CD4-positive, alpha-beta T cell treated with Interleukin-4 for 4 hours (primary cell): ENCODE measurements at regions not wholly inside any gene's neighbourhood (a gene's known extent, or its start where the extent isn't known, plus 50 kb on each side); places are given as distances from the start of the nearest gene placed in this dataset.

Source experiments
- DNase-seq: peaks from one replicate; pipeline ENCODE4 v3.0.0-alpha.2; 2020

DNA sequence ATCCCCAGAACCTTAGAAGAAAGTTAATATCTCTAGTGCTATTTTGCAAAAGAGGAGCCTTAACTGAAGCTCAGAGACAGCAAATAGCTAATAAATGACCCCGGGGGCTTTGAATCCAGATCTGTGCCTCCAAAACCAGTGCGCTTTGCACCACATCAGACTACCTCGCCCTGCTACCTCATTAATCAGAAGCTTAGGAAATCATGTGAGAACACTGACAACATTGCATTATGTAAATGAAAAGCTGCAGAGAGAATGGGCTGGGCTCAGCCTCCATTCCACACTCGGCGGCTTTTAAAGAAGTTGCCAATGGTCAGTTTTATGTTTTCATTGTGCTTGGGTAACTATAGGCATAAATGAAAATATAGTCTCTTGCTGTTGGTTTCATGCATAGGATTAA lies 54.0 kb upstream of the STMND1 start:
- DNase-seq = no peak

GRCh38 chr6:17045581-17046322 lies 56.1 kb upstream of the STMND1 start:
- DNase-seq = no peak

GRCh38 chr6:17043148-17043522 lies 58.7 kb upstream of the STMND1 start:
- no peak for DNase-seq

GRCh38 chr6:17042422-17043147 lies 59.3 kb upstream of the STMND1 start:
- no peak for DNase-seq

- DNase-seq = no peak
Measured at GRCh38 chr6:17039266-17039665, 62.6 kb upstream of the STMND1 start.

DNA sequence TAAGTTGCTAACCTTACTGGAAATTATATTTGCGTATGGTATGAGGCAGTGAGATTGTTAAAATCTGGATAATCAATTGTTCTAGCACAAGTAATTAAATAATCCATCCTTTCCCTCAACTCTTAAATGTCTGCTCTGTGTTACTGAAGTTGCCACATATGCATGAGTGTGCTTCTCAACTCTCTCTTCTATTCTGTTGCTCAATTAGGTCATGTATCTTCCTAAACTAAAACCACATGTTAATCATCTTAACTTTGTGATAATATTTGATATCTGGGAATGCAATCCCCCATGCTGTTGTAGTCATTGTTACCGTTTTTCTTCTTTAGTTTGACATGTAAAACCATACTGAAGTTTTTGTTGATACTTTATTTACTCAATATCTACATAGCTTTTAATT lies 63.5 kb upstream of the STMND1 start:
- no peak for DNase-seq

DNA sequence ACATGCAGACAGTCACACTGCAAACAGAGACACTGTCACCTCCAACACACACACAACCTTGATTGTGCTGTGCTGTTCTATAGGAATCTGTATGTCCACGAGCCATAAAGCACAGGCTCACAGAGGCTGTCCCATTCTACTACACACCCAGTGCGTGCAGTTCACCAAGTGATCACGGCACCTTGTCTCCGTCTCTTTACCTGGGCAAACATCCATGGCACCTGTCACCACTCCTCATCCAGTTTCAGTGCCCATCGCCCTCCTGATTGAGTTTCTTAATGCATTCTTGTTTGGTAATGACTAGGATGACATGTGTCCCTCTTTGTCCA lies 65.8 kb upstream of the STMND1 start:
- DNase-seq = no peak

- DNase-seq = no peak
Measured at GRCh38 chr6:17035257-17036064, 66.4 kb upstream of the STMND1 start.

DNA sequence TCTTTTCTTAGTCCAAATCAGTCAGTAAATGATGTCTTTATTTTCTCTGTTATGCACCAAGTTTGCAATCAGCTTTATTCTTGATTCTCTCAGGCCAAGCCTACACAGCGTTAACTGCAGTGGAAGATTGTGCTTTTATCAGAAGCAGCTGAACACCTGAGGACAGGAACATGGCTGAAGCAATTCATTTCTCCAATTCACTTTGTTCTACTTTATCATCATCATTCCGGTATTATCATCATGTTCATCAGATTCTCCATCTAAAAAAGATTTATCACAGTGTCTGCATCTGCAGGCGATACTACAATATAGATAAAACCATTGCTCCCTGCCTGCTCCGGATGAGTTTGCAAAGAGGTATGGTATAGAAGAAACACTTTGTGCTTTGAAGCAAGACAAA lies 68.1 kb upstream of the STMND1 start:
- DNase-seq = no peak

DNA sequence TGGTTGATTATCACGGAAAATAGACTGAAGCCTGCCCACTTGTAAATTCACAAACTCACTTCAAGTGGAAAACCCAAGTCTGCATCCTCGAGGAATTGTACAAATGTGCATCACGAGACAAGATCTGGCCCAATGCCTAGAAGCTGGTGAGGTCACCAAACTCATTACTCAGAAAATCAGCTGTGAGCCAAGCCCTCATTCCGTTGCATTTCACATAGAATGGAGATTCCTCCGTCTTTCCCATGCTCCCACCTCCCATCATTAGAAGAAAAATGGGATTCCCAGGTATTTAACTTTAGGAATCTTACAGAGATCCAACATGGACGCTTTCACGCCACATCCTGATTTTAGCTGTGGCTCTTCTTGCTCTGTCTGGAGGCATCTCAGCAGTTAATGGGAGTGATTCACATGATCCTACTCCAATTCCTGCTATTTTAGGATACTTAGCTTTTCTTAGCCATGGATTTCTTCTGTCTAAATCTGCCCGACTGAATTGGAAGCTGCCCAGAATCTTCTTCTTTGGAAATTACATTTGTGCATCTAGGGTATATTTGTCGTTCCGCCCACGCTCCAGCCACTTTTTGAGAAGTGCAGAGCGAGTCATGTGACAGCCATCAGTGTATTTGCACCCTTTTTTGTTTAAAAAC lies 68.7 kb upstream of the STMND1 start:
- DNase-seq = no peak

DNA sequence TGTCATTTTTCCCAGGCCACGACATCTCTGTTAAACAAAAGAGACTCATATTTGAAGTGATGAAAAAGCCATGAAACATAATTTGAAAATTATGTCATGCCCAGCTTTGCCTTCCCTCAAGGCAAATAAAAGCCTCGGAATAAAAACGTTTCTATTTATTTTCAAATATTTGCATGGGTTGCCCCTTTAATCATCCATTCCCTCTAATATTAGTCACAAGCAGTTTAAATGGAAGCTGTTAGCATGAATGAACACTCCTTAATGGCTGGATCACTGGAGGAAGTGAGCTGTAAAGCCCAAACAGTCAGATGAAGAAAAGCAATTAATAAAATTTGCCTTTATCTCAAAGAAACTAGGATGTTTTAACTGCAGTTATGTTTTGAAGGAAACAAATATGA lies 69.3 kb upstream of the STMND1 start:
- DNase-seq = no peak

GRCh38 chr6:17031961-17032360 lies 69.9 kb upstream of the STMND1 start:
- DNase-seq = no peak

DNA sequence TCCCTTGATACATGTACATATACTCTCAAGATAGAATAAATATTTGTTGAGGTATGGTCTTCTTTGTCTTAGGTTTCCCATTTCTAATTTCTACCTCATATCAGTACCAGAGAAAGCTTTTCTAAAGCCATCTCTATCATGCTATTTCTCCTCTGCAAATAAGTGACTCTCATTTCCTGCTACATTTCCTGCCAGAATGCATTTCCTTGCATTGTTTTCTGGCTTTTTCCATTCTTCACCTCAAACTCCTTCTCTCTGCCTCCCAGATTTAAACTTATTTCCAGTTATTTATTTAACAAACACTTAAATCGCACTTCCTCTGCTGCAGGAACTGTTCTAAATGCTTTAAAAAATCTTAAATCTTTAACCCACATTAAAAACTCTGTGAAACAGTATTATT lies 74.4 kb upstream of the STMND1 start:
- DNase-seq = no peak

DNA sequence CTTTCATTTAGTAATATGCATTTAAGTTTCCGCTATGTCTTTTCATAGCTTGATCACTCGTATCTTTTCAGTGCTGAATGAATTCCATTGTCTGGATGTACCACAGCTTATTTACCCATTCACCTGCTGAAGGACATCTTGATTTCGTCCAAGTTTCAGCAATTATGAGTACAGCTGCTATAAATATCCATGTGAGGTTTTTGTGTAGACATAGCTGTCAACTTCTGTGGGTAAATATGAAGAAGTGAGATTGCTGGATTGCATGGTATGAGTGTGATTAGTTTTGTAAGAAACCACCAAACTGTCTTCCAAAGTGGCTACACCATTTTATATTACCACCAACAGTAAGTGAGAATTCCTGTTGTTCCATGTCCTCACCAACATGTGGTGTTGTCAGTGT lies 79.2 kb upstream of the STMND1 start:
- DNase-seq = no peak

DNA sequence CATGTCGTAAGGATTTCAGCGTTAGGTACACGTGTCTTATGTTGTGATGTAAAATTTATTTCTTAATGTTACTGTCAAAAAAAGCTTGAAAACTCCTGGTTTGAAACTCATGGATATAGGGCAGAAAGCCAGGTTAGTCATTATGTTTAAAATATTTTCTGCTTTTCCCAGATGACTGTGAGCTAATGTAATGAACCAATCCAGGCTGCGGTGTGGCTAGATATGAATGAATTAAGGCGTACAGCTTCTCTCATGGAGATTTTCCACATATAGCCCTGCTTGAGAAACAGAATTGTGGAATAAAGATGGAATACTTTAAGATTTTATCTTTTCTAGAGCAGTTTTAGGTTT lies 80.3 kb upstream of the STMND1 start:
- no peak for DNase-seq

- no peak for DNase-seq
Measured at GRCh38 chr6:17020889-17021538, 80.8 kb upstream of the STMND1 start.

DNA sequence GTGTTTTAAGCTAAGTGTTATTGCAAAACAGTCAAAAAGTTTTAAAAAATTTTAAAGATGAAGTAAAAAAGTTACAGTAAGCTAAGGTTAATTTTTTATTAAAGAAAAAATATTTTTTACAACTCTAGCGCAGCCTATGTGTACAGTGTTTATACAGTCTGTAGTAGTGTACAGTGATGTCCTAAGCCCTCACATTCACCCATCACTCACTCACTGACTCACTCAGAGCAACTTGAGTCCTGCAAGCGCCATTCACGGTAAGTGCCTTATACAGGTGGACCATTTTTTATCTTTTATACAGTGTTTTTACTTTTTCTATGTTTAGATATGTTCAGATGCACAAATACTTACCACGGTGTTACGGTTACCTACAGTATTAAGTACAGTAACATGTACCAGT lies 83.4 kb upstream of the STMND1 start:
- DNase-seq = no peak

DNA sequence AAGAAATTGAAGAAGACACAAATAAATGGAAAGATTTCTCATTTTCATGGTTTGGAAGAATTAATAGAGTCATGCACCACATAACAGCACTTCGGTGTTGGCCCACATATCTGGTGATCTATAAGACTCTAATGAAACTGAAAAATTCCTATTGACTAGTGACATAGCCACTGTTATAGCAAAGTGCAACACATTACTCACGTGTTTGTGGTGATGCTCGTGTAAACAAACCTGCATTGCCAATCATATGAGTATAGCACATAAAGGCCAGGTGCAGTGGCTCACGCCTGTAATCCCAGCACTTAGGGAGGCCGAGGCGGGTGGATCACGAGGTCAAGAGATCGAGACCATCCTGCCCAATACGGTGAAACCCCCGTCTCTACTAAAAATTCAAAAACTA lies 84.4 kb upstream of the STMND1 start:
- no peak for DNase-seq

DNA sequence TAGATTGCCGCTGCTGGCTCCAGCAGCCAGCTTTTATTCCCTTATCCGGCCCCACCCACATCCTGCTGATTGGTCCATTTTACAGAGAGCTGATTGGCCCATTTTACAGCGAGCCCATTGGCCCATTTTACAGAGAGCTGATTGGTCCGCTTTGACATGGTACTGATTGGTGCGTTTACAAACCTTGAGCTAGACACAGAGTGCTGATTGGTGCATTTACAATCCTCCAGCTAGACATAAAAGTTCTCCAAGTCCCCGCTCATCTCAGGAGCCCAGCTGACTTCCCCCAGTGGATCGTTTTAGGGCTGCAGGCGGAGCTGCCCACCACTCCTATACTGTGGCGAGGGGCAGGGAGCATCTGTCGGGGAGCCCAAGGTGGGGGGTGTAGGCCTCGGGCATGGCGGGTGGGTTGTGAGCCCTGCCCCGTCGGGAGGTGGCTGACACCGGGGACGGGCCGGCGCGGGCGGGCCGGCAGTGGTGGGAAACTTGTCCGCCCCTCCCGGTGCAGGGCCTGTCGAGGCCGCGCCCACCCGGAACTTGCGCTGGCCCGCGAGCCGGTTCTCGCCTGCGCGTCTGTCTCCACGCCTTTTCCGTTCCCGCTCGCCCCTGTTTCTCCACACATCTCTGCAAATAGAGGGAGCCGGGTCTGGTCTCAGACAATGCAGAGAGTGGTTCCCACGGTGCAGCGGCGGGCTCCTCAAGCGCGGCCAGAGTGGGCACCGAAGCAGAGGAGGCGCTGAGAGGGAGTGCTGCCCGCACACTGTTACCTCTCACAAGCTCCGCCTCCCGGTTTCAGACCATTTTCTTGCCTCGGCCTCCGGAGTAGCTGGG lies 86.1 kb upstream of the STMND1 start:
- DNase-seq = peak; percentile 66

GRCh38 chr6:17015144-17015543 lies 86.7 kb upstream of the STMND1 start:
- DNase-seq = peak; percentile 75

DNA sequence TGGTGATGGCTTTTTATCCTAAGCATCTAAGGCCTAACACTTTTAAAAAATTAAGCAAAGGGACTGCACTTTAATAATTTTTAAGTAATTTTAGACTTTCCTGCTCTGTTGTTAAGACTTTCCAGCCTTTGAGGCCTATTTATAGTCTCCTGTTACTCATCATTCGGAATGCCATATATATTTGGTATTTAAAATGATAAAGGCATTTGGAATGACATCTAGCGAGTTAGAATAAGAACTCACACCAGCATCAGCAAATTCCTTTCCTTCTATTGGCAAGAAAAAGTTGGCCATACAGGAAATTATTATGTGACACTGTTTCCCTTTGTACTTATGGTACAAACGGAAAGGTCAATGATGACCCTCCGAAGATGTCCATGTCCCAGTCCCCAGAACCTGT lies 88.1 kb upstream of the STMND1 start:
- no peak for DNase-seq
